Hepatocyte (in vitro differentiated cells): ENCODE measurements at regions not wholly inside any gene's neighbourhood (a gene's known extent, or its start where the extent isn't known, plus 50 kb on each side); places are given as distances from the start of the nearest gene placed in this dataset.

ENCODE experiments used
- CTCF ChIP-seq: fragments of 200-600 bp; sonication (generic); IDR thresholded peaks from 2 replicates; pipeline ENCODE4 v1.5.1; 2016; ENCODE audit warnings: antibody characterized with exemption, mild to moderate bottlenecking; ENCODE audit not compliant: poor library complexity
- EZH2 ChIP-seq: fragments of 200-600 bp; sonication (generic); IDR thresholded peaks from 2 replicates; pipeline ENCODE4 v1.6.1; 2016; ENCODE audit warnings: antibody characterized with exemption, mild to moderate bottlenecking, borderline replicate concordance
- EZH2phosphoT487 ChIP-seq: fragments of 200-600 bp; sonication (generic); IDR thresholded peaks from one replicate; pipeline ENCODE4 v1.6.1; 2018; ENCODE audit warnings: antibody characterized with exemption, mild to moderate bottlenecking, low read depth, moderate library complexity; ENCODE audit not compliant: unreplicated experiment, severe bottlenecking

GRCh38 chr7:81467964-81468363, 301.9 kb downstream of the HGF start:
- no peak for TF ChIP-seq CTCF
- TF ChIP-seq EZH2phosphoT487: no peak
- TF ChIP-seq EZH2: no peak
